B cell (primary cell): ENCODE measurements at regions not wholly inside any gene's neighbourhood (a gene's known extent, or its start where the extent isn't known, plus 50 kb on each side); places are given as distances from the start of the nearest gene placed in this dataset.

Experiments
- EZH2 ChIP-seq: IDR thresholded peaks from 2 replicates; pipeline ENCODE4 v1.6.1; 2012; ENCODE audit warnings: borderline replicate concordance, low read depth, mild to moderate bottlenecking, moderate library complexity, low read length; ENCODE audit not compliant: insufficient read depth, poor library complexity, severe bottlenecking
- TF ChIP-seq, protein P1 (sequence below): fragments of 200-600 bp; IDR thresholded peaks from one replicate; pipeline ENCODE4 v1.8.0; 2022; ENCODE audit warnings: antibody characterized with exemption, mild to moderate bottlenecking

DNA sequence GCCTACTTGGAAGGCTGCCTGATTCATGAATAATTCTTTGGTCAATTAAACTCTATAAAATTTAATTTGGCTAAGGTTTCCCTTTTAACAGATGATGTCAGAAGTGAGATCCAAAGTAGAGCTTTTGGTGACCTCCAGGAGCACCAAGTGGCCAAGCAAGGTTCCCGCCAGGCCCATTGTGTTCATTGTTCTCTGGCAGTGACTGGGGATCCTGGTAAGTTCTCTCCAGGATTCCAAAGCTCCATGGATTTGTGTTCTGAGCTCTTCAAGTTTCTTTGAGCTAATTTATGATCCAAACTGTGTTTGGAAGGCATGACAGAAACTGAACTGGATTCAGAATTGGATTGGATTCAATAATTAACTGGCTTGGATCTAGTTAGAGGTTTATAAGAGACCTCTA, 72.0 kb upstream of the ALDH1L1 start:
- TF ChIP-seq, protein P1, sequence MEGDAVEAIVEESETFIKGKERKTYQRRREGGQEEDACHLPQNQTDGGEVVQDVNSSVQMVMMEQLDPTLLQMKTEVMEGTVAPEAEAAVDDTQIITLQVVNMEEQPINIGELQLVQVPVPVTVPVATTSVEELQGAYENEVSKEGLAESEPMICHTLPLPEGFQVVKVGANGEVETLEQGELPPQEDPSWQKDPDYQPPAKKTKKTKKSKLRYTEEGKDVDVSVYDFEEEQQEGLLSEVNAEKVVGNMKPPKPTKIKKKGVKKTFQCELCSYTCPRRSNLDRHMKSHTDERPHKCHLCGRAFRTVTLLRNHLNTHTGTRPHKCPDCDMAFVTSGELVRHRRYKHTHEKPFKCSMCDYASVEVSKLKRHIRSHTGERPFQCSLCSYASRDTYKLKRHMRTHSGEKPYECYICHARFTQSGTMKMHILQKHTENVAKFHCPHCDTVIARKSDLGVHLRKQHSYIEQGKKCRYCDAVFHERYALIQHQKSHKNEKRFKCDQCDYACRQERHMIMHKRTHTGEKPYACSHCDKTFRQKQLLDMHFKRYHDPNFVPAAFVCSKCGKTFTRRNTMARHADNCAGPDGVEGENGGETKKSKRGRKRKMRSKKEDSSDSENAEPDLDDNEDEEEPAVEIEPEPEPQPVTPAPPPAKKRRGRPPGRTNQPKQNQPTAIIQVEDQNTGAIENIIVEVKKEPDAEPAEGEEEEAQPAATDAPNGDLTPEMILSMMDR, result no peak
- TF ChIP-seq EZH2, result no peak
